Ramos (cell line): ENCODE measurements at regions not wholly inside any gene's neighbourhood (a gene's known extent, or its start where the extent isn't known, plus 50 kb on each side); places are given as distances from the start of the nearest gene placed in this dataset.

Experiments used
- in situ Hi-C: fragments of 300-500 bp; cut with MboI; formaldehyde crosslinking; loops from one replicate; pipeline ENCODE4 v1.14.3; 2022; ENCODE audit warnings: low sequenced_read_pairs; ENCODE audit not compliant: unreplicated experiment

DNA sequence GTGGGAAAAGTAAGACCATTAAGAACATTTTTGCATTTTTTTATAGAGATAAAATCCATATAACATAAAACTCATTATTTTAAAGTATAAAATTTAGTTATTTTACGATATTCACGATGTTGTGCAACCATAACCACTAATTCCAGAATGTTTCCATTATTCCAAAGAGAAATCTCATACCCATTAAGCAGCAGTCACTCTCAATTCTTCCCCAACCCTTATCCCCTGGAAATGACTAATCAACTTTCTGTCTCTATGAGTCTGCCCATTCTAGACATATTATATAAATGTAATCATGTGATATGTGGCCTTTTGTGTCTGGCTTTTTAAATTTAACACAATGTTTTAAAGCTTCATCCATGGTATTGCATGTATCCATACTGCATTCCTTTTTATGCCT is 115.6 kb upstream of the ADAMTSL1 start:
- in situ Hi-C loops: no loop called here

DNA sequence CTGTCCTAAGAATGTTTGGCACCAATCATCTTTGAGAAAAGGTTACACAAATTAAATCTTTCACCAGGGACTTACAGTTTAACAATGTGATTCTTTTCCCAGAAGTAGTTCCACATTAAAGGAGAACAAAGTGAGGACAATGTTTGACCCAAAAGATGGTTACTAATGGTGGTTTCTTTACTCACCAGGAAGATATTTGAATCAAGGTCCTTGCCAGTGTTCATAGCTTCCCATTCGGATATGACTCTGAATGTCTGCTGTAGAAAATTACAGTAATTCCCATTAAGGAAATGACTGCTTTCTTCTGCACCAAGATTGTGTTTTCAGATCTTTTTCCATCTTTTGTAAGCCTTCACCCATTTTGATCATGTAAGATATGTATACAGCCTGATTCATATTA is 114.6 kb upstream of the ADAMTSL1 start:
- in situ Hi-C loops: no loop called here

DNA sequence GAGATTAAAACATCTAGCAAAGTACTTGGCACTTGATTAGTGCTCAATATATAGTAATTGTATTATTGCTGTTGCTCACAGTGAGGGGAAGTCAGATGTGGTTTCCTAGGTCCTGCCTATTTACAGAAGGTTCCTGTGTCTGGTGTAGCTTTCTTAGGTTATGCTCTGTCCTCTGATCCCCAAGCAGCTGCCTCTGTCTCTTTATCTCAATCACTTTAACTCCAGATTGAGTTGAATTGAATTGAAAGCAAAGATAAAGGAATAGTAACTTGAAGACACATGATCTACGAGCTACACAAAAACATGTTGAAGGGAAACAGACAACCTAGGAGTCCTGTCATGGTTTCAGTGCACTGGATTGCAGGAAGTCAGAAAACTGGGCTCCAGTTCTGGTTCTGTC is 113.9 kb upstream of the ADAMTSL1 start:
- in situ Hi-C loops: no loop called here

DNA sequence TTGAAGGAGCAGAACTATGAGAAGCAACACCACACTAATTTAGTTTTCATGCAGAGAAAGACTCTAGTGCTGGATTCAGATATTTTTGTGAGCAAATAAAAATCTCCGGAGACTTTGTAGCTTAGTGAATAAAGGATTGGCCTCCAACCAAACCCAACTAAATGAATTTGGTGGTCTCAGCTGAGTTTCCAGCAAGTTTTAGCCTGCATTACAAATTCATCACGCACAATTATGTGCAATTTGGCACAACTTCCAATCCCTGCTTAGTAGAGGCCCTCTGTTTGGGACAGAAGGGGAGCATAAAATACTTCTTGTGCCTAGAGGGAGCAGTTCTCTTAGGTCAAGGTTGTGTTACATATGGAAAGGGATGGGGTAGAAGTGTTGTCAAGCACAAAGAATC is 112.3 kb upstream of the ADAMTSL1 start:
- in situ Hi-C loops: no loop called here

DNA sequence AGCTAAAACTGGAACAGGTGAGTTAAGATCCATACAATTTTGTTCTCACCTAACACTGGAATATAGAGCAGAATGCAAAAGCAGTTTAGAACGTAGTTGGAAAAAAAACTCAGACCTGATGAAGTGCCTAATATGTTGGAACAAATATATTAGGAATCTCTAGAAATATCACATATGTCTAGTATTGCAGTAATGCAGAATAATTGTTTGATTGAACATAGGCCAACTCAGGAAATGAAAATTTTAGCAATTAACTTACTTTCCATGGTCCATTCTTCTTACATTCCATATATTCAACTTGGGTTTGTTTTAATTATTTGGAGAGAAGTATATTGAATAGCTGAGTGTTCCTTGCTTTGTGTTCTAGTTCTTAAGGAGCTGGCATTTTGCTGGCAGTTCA is 111.8 kb upstream of the ADAMTSL1 start:
- in situ Hi-C loops: no loop called here

DNA sequence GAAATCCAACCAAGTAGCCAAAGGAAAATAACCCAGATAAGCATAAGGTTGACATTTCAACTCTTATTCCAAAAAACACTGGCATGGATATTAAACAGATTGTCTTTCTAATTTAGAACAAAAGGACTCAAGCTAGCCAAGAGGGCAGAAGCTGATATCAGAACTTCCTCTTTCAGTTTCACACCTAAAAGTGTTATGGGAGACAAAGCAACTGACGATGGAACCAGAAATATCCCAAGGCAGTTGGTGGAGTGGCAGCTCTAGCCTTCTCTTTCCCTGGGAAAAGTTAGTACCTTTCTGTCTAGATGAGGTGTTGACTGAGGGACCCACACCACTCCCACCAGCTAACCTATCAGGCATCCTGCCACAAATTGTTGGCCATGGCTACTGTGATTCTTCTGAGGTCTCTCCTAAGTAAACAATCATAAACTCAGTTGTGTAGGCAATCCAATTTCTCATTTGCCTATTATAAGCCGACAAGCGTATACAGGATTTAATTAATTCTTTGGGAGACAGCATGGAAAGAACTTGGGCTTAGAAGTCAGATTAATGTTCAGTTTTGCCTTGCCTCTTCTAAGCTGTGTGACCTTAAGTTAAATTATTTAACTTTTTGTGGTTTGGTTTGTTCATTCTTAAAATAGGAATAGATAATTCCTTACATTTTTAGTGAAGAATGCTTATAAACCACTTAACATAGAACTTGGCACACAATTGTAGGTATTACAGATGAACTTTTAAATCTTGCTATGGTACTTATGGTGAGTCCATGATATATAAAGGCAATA is 110.9 kb upstream of the ADAMTSL1 start:
- in situ Hi-C loops: no loop called here

DNA sequence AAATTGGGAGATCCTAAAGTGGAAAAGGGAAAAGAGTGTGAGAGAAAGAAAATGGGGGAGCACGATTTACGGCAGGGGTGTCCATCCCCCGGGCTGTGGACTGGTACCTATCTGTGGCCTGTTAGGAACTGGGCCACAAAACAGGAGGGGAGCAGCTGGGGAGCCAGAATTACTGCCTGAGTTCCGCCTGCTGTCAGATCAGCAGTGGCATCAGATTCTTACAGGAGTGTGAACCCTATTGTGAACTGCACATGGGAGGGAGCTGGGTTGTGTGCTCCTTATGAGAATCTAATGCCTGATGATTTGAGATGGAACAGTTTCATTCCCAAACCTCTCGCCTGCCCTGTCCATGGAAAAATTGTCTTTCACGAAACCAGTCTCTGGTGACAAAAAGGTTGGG is 108.3 kb upstream of the ADAMTSL1 start:
- in situ Hi-C loops: no loop called here

DNA sequence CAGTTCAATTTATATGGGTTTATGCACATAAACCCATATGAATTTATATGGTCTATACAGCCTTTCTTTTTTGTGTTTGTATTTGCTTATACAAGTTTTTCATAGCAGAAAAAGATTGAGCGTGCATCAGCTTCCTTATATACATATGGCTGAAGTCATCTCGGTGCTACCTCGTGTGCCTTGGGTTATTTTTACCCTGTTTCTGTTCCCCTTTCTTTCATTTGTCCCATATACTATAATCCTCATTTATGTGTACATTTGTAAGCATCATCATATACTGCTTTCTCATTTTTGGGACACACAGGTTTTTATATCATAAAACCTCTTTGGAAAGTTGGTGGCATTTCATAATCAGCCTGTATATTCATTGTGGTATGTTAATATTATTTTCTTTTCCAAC is 107.8 kb upstream of the ADAMTSL1 start:
- in situ Hi-C loops: no loop called here

DNA sequence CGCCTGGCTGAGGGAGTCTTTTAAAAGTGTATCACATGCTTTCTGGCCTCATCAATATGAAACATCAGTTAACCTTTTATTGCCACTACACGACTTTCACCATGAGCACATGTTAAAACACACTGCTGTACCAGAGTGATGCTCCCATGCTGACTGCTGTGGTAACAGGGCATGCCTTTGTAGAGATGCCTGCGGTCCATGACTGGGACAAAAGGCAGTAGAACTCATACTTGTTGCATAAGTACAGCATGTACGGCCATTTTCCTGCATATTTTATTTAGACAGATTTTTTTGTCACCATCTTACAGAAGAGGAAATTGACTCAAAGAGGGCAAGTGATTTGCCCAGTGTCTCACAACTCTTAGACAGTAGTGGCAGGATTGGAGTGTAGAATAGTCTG is 105.7 kb upstream of the ADAMTSL1 start:
- in situ Hi-C loops: no loop called here

DNA sequence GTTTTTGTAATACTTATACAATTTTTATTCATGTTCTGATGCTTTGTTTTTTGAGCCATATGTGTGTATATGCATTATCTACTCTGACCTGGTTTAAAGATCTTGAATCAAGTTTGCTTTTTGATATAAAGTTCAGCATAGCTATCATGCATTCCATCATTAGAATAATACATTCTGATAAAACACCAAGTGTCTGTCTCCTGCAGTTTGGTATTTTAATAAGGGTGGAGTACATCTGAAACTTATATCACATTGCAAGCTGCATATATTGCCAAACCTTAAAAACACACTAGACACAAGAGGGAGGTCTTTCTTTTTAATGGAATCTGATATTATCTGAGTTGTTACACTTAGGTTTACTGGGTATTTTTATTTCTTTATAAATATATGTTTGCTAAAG is 102.8 kb upstream of the ADAMTSL1 start:
- in situ Hi-C loops: no loop called here

DNA sequence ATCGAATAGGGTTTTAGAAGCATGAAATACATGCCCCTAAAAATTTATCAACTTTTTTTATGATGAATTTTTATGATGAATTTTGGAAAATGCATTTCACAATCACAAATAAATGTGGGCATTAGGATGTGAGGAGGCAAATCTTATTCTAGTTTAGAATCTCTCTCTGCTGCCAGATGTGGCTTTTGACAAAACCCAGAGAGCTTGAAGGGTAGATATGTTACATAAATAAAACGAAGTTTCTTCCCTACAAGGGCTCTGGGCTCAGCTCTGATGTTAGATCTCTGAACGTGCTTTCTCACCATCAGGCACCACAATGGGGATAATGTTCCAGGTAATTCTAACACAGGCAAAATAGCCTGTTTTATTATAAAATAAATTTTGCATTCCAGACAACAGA is 102.3 kb upstream of the ADAMTSL1 start:
- in situ Hi-C loops: no loop called here

DNA sequence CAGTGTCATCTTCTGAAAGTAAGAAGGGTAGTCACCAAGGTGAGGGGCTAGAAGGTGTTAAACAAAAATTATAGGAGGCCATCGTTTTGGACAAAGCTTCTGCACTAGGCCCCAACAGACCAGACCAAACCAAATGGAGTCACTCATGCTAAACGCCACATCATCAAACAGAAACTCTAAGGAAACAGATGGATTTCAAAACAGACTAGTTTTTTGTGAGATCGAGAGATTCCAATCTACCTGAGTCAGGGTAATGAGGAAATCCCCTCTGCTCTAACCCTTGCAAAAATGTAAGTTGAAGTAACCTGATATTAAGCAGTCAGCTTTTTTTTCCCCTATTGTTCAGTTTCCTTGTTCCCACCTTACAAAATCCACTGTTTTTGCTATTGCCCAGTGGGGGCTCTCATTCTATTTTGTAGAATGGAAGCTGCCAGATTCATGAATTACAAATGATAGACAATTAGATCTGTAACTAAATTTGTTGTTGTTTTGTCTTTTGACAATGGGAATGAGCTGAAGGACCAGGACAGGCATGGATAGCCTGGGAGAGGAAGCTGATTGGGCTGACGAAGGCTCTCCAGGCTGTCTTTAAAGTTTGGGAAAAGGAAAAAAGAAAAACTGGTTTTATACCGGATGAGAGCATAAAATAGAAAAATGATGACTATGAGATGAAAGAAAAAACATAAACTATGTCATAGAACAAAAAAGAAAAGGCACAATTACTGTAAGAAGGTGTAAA is 94.7 kb upstream of the ADAMTSL1 start:
- in situ Hi-C loops: no loop called here

DNA sequence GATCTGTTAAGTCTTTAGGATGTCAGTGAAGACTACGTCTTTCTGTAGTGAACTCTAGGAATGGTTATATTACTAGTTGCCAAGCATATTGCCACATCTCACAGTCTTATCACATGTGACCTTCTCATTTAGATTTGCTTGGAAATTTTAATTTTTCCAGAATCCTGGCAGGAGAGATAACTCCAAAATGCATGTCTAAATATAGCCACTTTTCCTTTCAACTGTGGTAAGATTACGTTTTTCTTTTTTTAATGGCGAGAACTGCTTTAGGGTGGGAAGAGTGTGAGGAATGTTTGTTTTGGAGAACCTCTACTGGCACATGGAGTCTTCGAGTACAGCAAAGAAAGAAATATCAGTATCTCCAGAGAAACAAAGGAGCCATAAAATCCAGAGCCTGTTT is 91.7 kb upstream of the ADAMTSL1 start:
- in situ Hi-C loops: no loop called here

DNA sequence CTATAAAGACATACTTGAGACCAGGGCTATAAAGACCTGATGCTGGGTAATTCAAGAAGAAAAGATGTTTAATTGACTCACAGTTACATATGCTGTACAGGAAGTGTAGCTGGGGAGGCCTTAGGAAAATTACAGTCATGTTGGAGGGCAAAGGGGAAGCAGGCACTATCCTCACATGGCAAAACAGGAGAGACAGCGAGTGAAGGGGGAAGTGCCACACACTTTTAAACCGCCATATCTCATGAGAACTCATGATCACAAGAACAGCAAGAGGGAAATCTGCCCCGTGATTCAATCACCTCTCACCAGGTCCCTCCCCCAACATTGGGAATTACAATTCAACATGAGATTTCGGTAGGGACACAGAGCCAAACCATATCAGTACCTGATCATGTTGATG is 89.9 kb upstream of the ADAMTSL1 start:
- in situ Hi-C loops: no loop called here

DNA sequence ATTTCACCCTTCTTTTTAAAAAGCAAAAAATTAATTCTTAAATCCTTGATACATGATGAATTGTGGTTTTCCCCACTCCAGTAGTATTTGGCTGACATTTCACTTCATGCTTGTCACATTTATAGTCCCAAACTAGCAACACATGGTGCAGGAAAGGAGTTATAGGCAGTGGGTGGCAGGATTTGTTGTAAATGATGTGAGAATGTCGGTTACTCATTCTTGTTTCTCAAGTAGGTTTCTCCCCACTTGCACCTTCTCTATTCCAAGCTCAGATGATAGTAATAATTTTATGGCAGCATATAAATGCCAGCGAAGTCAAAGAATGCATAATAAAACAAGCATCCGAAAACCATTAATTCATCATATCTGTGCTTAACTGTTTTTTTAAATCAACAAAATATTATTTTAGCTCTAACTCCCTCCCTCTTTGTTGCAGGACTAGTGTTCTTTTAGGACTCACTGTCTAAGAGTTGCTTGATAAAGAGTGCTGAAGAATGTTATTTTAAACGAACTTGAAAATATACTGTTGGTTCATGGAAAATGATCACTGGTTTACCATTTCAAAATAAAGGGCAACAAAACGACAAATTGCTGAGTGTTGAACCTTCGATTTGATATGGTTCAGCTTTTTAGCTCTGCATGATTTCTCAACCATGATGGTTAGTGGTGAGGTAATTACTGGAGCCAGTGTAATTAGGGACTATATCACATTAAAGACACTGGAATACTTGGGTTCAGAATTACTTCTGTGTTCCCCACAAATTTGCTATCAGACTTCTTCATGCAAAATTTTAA is 88.1 kb upstream of the ADAMTSL1 start:
- in situ Hi-C loops: no loop called here

DNA sequence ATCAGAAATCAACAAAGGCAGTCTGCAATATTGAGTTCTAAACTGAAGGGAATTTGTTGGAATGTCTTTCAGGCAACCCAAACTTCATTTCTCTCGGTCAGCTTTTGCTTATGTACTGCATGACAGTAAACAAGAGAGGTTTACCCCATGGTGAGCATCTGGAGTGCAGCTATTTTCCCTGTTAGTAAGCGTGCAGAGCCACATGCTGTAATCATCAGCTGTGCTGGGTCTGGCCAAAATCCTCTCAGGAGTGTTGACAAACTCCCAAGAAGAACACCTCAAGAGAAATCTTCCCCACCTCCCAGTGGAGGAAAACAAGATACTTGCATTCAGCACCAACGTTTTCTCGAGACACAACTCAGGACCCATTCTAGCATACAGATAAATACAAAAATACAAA is 83.6 kb upstream of the ADAMTSL1 start:
- in situ Hi-C loops: no loop called here

DNA sequence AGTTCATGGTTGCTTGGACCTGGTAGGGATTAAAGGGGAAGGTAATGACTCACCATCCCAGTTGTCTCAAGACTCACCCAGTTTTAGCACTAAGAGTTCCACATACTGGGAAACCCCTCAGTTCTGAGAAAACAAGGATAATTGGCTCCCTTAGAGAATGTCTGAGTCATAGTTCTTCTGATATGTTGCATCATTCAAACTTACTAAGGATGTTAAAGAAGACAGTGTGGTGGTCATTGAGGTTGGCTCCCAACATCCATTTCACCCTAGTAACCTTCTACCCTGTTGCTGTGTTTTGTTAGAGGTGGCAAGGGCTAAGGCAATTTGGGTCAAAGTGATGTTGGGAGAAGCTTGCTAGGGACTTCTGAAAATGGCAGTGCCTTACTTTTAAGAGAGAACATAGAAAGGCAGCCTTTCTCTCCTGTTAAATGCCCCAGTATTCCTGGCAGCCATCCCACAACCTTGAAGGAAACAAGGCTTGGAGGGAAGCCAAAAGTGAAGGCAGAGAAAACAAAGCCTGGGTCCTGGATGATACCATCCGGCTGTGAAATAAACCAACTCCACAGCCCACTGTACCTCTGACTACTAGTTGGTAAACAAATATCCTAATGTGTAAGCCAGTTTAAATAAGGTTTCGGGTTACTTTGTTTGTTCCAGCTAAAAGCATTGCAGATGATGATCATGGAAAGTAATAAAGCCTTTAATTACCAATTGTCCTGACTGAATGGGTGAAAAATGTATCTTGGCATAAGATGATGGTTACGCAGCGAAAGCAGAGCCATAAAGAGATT is 80.4 kb upstream of the ADAMTSL1 start:
- in situ Hi-C loops: no loop called here

DNA sequence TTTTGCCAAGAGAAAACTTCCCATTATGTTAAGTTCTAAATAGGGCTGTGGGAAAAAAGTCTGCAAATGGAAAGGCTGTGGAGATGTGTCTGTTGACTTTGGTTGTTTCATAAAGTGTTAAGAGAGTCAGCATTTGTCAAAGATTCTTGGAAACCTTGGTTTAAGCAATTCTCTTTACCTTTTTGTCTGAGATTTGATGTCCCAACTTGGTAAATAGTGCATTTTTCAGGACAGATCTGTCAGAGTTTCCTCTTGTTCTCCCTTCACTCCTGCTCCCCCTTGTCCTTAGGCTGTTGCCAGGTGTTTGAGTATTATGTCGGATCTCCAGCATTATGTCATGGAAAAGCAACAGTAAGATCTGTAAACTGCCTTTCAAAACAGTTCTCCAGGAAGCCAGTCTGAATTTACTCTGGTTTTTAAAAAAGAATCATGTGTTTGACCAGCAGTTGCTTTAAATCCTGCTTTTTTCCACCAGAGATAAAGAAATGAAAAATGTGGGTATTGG is 79.1 kb upstream of the ADAMTSL1 start:
- in situ Hi-C loops: no loop called here

DNA sequence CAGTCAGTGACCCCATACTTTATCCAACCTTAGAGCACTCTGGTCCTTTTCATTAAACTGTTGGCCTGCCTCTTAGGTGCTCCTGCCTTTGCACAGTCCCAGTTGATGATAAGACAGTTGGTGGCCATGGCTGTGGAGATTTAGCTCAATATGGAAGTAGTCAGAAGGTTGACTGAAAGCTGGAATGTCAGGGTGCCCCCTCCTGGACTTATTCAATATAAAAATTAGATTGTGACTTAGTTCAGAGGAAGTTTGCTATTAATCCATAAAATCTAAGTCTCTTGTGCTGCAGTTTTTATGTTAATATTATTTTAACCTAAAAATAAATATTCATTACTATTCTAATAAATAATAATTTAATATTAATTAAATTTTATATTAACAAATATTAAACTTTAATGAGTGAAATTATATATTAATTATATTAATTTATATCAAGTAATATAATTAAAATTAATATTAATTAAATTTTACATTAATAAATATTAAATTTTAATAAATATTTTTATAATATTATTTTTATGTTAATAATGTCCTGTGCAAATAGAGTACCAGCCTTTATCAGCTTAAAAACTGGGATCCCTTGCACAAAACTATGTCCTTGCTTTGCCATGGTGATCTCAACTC is 77.7 kb upstream of the ADAMTSL1 start:
- in situ Hi-C loops: no loop called here

DNA sequence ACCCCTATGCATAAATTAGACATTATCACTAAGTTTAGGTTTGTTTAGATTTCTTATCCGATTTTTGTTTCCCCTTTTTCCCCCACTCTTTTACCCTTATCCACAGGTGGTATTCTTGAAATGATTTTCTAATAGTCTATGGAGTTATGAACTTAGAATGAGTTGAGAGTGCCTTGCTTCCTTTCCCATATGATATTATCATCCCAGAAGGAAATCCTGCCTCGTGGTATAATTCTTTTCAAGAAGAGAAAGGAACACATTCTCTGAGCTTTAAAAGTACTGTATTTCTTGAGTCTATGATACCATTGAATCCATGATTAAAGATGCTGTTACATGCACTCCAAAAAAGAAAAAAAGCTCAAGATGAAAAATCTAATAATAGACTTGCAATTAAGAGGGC is 76.9 kb upstream of the ADAMTSL1 start:
- in situ Hi-C loops: no loop called here
